ENCODE measurements at regions not wholly inside any gene's neighbourhood (a gene's known extent, or its start where the extent isn't known, plus 50 kb on each side); places are given as distances from the start of the nearest gene placed in this dataset.
"Not testable (repeated sequence)": the region's sequence is repeated elsewhere in the genome, so short reads cannot be mapped to it uniquely, and the experiment has no call there.

DNA sequence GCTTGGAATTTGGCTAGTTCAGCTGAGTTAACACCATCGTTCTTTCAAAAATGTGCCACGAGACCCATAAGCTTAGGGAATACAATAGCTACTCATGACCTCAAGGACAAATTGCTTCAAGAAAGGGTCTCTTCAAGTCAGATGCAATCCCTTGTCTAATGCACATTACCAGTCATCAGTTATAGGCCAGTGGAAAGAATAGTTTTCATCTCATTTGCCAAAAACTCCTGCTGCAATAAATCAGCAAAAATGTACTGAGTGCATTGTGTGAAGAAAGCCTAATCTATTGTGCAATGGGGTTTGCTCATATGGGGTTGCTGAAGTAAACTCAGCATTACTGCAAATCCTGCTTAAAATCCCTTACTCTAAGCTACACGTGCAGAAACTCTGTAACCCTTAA lies 208.3 kb upstream of the NBEA start:
- H3K27ac ChIP-seq: no peak overlapping the region
- H3K4me3 ChIP-seq: no peak overlapping the region

DNA sequence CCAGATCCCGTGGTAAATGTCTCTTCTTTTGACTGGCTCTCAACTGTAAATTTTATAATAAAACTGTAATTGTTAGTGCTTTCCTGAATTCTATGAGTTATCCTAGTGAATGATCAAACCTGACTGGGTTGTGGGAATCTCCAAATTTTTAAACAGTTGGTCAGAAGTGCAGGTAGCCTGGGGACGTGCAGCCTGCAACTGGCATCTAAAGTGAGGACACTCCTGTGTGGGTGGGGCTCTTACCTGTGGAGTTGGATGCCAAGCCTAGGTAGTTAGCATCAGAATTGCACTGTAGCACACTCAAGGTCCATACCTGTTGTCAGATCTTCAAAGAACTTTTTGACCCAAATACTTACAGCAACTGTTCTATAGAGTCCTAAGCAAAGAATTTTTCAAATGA lies 207.1 kb upstream of the NBEA start:
- no peak overlapping the region for H3K27ac ChIP-seq
- no peak overlapping the region for H3K4me3 ChIP-seq

- Histone ChIP-seq H3K27ac (no peak overlapping the region), H3K4me3 (no peak overlapping the region)
Measured at GRCh38 chr13:34738254-34738992, 203.6 kb upstream of the NBEA start.

GRCh38 chr13:34747056-34747455 lies 195.0 kb upstream of the NBEA start:
- H3K4me3 ChIP-seq: not testable (repeated sequence)
- peak overlapping the region in 1 of 21 experiments; percentile 45 for H3K27ac ChIP-seq

DNA sequence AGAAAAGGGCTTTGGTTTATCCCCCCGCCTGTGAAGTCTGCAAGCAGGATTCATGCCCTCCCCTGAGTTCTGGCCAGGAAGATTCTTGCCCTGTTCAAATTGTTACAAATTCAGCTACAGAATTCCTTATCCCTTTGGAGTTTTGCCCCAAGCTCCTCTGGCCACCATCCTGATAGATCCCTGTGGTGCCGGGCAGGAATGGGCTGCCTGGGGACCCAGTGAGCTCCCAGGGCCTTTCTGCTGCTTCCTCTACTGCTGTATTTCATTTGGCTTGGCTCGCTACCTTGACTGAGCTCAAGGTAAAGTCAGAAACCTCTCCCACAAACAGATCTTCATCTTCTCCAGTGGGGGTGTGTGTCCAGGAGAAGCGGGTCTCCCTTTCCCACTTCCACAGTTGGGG lies 194.6 kb upstream of the NBEA start:
- peak overlapping the region in 5 of 21 experiments; percentile 12 to 59 (median 45) for H3K27ac ChIP-seq
- H3K4me3 ChIP-seq: no peak overlapping the region

DNA sequence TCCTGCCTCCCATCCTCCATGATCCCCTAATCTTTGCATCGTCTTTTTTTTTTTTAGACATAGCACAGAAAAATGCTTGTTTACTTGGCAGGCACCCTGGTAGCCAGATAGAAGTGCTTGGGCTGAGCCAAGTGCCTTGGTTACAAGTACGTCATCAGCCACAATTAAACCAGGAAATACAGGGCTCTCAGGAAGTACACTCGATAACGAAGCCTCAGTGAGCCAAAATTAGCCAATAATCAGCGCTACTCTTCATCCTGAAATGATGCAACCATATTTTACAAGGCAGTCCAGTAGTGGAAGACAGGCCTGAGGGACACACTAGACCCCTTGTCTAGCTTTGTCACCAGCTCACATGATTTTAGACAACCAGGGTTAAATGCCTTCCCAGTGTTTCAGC lies 194.0 kb upstream of the NBEA start:
- Histone ChIP-seq H3K4me3 (no peak overlapping the region), H3K27ac (peak overlapping the region in 9 of 21 experiments; percentile 1 to 62 (median 33))

DNA sequence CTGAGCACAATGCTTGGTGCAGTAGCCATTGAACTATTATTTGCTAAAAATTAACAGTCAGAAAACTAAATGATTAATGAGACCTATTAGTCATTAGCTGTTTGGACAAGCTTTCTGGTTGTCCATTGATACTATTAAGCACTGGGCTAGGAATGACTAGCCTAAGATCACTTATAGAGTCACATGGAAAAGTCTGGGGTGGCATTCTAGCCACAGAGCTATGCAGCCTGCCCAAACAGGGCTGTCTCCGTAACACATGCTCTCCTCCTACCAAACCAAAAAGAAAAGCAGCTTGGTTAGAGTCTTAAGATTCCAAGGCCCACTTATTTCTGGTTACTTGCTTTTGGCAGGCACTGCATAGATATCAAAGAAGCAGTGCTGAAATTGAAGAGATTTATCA lies 193.5 kb upstream of the NBEA start:
- Histone ChIP-seq H3K4me3 (no peak overlapping the region), H3K27ac (peak overlapping the region in 8 of 21 experiments; percentile 1 to 62 (median 30))

DNA sequence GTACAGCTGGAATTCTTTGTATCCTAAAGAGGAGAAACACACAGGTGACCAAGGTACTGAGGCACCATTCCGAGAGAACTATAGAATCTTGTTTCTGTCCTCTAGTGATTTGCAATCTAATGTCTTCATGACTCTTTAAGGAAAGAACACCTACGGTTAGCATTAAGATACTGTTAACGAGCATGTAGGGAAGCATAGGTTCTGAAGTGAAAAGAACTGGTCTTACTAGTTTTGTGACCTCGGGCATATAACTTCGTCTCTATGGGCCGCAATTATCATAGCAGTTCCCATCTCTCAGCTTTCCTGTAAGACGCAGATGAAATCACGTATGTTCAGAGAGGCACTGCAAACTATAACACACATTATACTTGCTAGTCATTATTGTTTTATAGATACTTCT lies 193.0 kb upstream of the NBEA start:
- H3K27ac ChIP-seq: peak overlapping the region in 7 of 21 experiments; percentile 1 to 62 (median 33)
- no peak overlapping the region for H3K4me3 ChIP-seq

DNA sequence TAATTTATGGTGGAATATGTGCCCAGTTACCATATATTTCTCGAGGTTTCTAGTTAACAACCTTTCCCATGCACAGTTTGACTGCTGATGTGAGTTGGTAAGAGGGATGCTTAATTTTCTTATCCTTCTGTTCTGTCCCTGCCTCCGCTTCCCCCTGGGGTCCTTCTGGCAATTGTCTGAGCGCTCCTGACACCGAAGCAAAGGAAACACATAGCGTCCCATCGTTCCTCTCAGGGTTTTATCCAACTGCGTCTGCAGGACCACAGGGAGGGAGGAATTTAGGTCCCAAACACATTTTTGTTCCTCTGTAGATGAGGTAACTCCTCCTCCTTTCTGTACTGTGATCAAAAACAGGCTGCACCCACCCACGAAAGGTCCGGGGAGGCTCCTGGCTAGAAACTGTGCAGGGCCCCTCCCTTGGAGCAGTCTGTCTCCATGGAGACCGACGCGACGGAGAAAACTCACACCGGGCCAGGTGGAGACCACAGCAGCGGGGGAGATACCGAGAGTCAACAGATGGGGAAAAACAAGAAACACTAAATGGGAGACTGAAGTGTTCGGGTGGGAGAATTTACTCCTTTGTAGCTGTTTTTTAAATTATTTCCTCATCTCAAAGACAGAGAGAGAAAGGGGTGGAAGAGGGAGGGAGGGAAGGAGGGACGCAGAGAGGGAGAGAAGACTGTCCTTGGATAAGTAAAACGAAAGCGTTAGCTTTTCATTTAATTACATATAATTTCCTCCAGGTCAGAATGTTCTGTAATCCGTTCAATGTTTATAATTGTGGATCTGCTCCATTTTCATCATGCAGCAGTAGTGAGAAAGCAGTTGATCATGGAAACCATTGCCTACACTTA lies 191.8 kb upstream of the NBEA start:
- peak overlapping the region in 1 of 21 experiments; percentile 27 for H3K27ac ChIP-seq
- peak overlapping the region in 2 of 7 experiments; percentile 2 to 12 for H3K4me3 ChIP-seq

- H3K27ac ChIP-seq: no peak overlapping the region
- no peak overlapping the region for H3K4me3 ChIP-seq
Measured at GRCh38 chr13:34751044-34751443, 191.0 kb upstream of the NBEA start.

GRCh38 chr13:34751492-34751891 lies 190.6 kb upstream of the NBEA start:
- Histone ChIP-seq H3K27ac (no peak overlapping the region), H3K4me3 (no peak overlapping the region)

DNA sequence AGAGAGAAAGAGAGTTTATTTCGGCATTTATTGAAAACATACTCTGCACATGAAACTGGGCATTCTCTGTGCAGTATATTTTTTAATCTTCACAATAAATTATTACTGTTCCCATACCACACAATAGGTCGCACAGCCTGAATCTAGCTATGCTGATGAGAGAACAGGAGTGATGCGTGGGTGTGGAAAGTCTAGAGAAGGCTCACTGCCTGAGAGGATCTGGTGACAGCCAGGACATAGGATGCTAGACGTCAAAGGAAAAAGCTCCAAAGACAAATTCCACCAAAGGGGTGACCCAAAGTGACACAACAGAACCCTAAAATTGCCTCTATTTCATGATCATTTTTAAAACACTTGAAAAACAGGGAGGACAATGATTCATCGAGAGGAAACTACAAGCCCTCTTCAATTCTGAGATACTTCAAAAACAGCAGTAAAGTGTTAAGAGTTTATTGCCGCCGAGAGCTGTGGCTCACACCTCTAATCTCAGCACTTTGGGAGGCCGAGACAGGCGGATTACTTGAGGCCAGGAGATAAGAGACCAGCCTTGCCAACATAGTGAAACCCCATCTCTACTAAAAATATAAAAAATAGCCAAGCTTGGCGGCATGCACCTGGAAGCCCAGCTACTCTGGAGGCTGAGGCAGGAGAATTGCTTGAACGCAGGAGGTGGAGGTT lies 189.6 kb upstream of the NBEA start:
- no peak overlapping the region for H3K27ac ChIP-seq
- H3K4me3 ChIP-seq: no peak overlapping the region

DNA sequence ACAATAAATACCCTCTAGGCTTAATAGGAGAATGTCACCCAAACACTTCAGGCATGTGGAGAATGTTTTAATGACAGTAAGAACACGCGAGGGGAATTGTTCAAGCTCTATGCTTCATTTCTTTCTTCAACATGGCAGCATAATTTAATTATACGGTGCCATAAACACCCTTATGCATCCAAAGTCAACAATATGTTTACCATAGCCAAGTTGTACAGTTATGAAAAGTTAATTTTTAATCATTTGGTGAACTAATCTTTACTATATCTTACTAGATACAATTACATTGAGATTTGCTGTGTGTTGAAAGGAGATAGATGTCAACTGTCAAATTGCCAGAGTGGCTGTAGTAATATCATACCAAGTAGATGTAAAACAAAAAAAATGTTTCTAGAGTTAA lies 185.9 kb upstream of the NBEA start:
- Histone ChIP-seq H3K27ac (no peak overlapping the region), H3K4me3 (no peak overlapping the region)

DNA sequence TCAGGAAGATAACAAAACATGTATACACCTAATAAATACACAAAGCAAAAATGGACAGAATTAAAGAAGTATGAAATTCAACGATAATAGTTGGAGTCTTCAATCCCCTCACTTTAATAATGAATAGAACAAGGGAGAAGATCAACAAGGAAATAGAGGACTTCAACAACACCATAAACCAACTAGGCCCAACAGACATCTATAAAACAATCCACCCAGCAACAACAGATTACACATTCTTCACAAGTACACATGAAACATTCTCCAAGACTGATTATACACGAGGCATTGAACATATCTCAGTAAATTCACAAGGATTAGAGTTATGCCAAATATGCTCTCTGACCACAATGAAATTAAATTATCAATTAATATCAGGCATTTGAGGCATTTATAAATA lies 185.5 kb upstream of the NBEA start:
- Histone ChIP-seq H3K27ac (no peak overlapping the region), H3K4me3 (no peak overlapping the region)

DNA sequence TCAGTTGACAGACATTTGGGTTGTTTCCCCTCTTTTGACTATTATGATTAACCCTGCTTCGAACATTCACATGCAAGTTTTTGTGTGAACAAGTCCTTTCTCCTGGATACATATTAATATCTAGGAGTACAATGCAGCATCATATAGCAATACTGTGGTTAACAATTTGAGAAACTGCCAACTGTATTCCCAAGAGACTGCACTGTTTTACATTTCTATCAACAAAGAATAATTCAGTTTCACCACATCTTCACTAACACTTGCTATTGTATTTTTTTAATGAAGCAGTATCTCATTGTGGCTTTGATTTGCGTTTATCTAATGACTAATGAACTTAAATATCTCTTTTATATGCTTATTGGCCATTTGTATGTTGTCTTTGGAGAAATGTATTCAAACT lies 184.6 kb upstream of the NBEA start:
- Histone ChIP-seq H3K4me3 (no peak overlapping the region), H3K27ac (no peak overlapping the region)

DNA sequence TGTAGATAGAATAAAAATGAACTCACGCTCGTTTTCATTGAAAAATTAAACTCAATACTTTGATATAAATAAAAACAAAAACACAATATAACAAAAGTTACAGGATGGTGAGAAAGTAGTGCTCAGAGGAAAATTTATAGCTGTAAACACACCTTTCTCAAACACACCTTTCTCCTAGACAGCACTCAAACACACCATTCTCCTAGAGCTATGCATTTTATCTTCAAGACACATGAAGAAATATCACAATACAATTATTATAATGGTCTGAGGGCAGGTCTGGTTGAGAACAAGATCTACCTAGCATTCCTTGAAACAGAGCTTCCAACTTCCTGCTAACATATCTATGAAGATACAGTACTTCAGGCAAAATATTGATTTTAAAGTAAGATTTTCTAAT lies 183.4 kb upstream of the NBEA start:
- H3K4me3 ChIP-seq: no peak overlapping the region
- no peak overlapping the region for H3K27ac ChIP-seq

DNA sequence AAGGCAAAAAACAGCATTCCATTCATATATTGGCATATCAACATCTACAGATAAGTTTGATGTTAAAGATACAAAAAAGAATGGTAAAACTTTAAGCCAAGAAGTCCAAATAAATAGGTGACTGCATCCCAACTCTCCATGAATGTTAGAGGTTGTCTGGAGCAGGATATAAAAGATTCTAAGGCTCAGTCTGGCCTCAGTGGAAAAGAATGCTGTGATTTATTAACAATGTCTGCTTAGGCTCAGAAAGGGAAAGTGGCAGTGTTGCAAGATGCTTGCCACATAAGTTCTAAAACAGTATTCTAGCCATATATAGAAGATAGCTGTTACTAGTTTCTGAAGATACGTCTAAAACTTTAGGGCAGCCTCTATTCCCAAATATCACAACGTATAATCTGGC lies 179.8 kb upstream of the NBEA start:
- Histone ChIP-seq H3K27ac (no peak overlapping the region), H3K4me3 (no peak overlapping the region)

DNA sequence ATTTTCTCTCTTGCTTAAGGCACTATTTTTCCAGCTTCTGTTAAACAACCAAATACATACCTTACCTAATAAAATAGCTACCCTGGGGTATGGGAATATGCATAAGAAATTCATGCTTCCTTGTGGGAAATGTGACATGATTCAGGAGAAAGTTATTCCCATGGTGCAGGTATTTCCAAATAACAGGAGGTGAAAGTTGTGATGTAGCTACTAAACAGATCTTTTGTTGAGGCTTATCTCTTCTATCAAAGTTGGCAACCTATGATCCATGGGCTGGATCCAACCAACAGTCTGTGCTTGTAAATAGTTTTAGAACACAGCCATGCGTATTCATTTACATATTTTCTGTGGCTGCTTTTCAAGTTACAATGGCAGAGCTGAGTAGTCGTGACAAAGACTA lies 177.8 kb upstream of the NBEA start:
- Histone ChIP-seq H3K27ac (no peak overlapping the region), H3K4me3 (no peak overlapping the region)

- Histone ChIP-seq H3K4me3 (no peak overlapping the region), H3K27ac (no peak overlapping the region)
Measured at GRCh38 chr13:34765446-34766180, 176.5 kb upstream of the NBEA start.

DNA sequence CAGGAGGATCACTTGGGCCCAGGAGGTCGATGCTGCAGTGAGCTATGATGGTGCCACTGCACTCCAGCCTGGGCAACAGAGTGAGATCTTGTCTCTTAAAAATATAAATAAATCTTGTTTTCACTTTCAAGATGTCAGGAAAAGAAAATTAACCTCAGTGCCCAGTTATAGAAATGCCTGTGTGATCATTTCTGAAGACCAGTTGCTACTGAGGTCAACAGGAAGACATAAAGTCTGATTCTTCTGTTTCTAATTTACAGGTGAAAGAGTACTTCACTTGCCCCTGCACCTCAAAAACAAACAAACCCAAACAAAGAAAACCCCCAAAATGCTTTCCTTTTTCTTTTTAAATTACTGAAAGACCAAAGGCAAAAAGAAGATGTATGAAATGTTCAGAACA lies 174.3 kb upstream of the NBEA start:
- Histone ChIP-seq H3K27ac (no peak overlapping the region), H3K4me3 (no peak overlapping the region)

Measured in skin epidermis (tissue), 12 donors.